ENCODE measurements at regions not wholly inside any gene's neighbourhood (a gene's known extent, or its start where the extent isn't known, plus 50 kb on each side); places are given as distances from the start of the nearest gene placed in this dataset.

DNA sequence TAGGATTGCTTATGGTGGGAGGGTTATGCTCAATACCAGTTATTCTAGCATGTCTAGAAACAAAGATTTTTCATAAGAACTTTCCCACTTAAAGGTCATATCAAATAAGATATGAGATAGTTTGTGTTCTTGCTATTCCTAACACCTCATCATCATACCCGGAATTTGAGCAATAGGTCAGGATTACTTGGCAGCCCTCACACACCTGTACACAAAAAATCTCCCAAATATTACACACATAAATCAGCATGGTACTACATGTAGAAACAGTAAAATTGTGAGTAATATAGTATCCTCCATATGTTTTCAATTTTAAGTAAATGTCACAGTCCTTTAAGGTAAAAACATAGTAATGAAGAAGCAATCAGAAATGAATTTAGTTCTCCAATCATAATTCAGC lies 113.7 kb downstream of the SLC25A46 start:
- Histone ChIP-seq H3K4me1 (no peaks in the 10 kb centered on the region), H3K36me3 (no peaks in the 10 kb centered on the region), H3K27me3 (replicated peaks in 1 of 7) (no peaks in the 10 kb centered on the region), H3K9me3 (peaks cover 0 to 17% (median 10%) of the 10 kb centered on the region in 8 donors), H3K4me3 (no peak overlapping the region), H3K27ac (no peak overlapping the region)
- no peak for TF ChIP-seq POLR2A (IDR thresholded peaks at IDR 0.05)
- TF ChIP-seq POLR2AphosphoS5 (IDR thresholded peaks at IDR 0.05): no peak
- TF ChIP-seq, protein P1, sequence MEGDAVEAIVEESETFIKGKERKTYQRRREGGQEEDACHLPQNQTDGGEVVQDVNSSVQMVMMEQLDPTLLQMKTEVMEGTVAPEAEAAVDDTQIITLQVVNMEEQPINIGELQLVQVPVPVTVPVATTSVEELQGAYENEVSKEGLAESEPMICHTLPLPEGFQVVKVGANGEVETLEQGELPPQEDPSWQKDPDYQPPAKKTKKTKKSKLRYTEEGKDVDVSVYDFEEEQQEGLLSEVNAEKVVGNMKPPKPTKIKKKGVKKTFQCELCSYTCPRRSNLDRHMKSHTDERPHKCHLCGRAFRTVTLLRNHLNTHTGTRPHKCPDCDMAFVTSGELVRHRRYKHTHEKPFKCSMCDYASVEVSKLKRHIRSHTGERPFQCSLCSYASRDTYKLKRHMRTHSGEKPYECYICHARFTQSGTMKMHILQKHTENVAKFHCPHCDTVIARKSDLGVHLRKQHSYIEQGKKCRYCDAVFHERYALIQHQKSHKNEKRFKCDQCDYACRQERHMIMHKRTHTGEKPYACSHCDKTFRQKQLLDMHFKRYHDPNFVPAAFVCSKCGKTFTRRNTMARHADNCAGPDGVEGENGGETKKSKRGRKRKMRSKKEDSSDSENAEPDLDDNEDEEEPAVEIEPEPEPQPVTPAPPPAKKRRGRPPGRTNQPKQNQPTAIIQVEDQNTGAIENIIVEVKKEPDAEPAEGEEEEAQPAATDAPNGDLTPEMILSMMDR (IDR thresholded peaks at IDR 0.05 in 8 of 11, conservative IDR thresholded peaks at IDR 0.05 in 3 of 11): no peak
- 80 to 93% (median 88%) methylated on average over 1 of the region's 1 CpG for WGBS, 5 donors
- intact Hi-C loops (cut with DNase I; ENCODE audit: low total_unique reads): no loop called here
- DNase-seq: no peak

DNA sequence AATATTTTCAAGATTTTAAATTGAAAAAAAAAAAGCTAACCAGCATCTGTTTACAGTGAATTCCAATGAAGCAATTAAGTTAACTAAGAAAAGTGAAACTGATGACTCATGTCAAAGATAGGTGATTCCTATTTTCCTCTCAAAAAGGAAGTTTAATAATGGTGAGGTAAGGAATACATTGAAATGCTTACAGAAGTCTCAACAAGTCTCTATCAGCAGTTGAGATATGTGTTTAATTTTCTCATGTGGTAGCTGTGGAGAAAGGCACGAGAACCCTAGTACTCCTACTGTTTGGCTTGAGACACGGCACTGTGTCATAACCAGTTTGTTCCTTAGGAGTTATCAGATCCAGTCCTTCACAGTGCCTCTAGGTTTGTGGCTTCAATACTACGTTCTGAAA lies 114.5 kb downstream of the SLC25A46 start:
- intact Hi-C loops (cut with DNase I; ENCODE audit: low total_unique reads): no loop called here
- Histone ChIP-seq H3K9me3 (peaks cover 0 to 14% (median 10%) of the 10 kb centered on the region in 8 donors), H3K27ac (no peak overlapping the region), H3K4me1 (no peaks in the 10 kb centered on the region), H3K36me3 (no peaks in the 10 kb centered on the region), H3K4me3 (no peak overlapping the region), H3K27me3 (replicated peaks in 1 of 7) (no peaks in the 10 kb centered on the region)
- 67 to 77% (median 70%) methylated on average over 3 of the region's 3 CpGs for WGBS, 5 donors
- TF ChIP-seq POLR2AphosphoS5 (IDR thresholded peaks at IDR 0.05) (no peak), POLR2A (IDR thresholded peaks at IDR 0.05) (no peak)
- TF ChIP-seq, protein P1 (IDR thresholded peaks at IDR 0.05 in 8 of 11, conservative IDR thresholded peaks at IDR 0.05 in 3 of 11): no peak
- DNase-seq: no peak

DNA sequence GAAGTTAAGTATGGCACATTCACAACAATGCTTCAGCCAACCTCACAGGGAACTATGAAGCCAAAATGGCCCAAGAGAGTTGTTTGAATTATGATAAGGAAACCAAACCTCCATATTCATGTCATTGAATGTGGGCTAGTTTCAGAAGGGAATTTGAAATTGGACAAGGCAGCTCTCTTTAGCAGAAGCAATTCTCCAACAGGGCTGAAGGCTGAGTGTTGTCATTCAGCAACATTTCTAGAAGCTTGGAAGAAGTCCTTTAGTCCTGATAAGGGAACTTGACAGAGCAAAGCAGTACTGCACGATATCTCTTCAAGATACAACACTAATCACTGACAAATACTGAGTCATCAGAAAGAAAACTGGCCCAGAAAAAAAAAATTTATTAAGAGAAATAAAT lies 115.4 kb downstream of the SLC25A46 start:
- 64 to 80% (median 74%) methylated on average over 1 of the region's 1 CpG for WGBS, 5 donors

DNA sequence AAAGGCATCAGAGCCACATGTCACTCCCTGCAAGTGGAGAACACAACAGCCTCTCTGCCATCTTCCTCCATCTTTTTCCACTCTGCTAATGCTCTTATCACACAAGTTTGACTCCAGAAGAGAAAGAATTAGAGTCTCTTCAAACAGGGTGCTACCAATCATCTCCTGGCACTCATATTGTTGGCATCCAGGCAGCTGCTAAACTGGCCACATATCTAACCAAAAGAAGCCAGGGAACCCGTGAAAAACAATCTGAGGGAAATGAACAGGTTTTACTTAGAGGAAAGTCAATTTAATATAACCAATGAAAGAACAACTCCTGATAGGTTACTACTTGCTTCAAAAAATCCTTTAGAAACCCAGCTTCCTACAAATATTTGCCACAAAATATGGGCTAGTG lies 117.2 kb downstream of the SLC25A46 start:
- WGBS, 5 donors: 65 to 83% (median 69%) methylated on average over 1 of the region's 1 CpG
- TF ChIP-seq POLR2AphosphoS5 (IDR thresholded peaks at IDR 0.05) (no peak), POLR2A (IDR thresholded peaks at IDR 0.05) (no peak)
- TF ChIP-seq, protein P1 (IDR thresholded peaks at IDR 0.05 in 8 of 11, conservative IDR thresholded peaks at IDR 0.05 in 3 of 11): no peak
- no peaks in the 10 kb centered on the region for H3K4me1 ChIP-seq

More for the DNA sequence above, 115.4 kb downstream of the SLC25A46 start:
- Histone ChIP-seq H3K27ac (no peak overlapping the region), H3K36me3 (no peaks in the 10 kb centered on the region), H3K9me3 (peaks cover 0 to 6% (median under 1%) of the 10 kb centered on the region in 8 donors), H3K27me3 (replicated peaks in 1 of 7) (no peaks in the 10 kb centered on the region), H3K4me1 (no peaks in the 10 kb centered on the region), H3K4me3 (no peak overlapping the region)
- intact Hi-C loops (cut with DNase I; ENCODE audit: low total_unique reads): no loop called here
- no peak for DNase-seq
- TF ChIP-seq, protein P1 (IDR thresholded peaks at IDR 0.05 in 8 of 11, conservative IDR thresholded peaks at IDR 0.05 in 3 of 11): no peak
- no peak for TF ChIP-seq POLR2A (IDR thresholded peaks at IDR 0.05)
- no peak for TF ChIP-seq POLR2AphosphoS5 (IDR thresholded peaks at IDR 0.05)

More for the DNA sequence above, 117.2 kb downstream of the SLC25A46 start:
- no peak for DNase-seq
- H3K9me3 ChIP-seq: no peaks in the 10 kb centered on the region
- intact Hi-C loops (cut with DNase I; ENCODE audit: low total_unique reads): no loop called here
- H3K27ac ChIP-seq: no peak overlapping the region
- H3K36me3 ChIP-seq: no peaks in the 10 kb centered on the region
- H3K27me3 ChIP-seq (replicated peaks in 1 of 7): no peaks in the 10 kb centered on the region
- H3K4me3 ChIP-seq: no peak overlapping the region
